ENCODE measurements at regions not wholly inside any gene's neighbourhood (a gene's known extent, or its start where the extent isn't known, plus 50 kb on each side); places are given as distances from the start of the nearest gene placed in this dataset.

DNA sequence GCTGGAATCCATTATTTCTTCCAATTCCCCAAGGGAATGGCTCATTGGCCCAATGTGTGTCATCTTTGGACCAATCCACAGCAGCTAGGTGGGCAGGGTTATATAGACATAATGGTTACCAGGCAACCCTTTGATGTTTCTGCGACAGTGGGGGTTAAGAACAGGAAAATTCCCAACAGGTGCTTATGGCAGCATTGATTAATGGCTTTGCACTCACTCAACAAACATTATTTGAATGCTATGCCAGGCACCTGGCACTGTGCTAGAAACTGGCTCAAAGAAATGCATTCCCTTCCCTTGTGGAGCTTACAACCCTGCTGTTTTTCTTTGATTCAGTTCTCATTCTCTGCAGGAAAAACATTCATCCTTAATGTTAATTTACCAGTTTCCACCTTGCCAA, 1221.0 kb downstream of the AACS start:
- TF ChIP-seq POLR2A (IDR thresholded peaks at IDR 0.05) (no peak), POLR2AphosphoS5 (IDR thresholded peaks at IDR 0.05) (no peak)
- TF ChIP-seq, protein P1, sequence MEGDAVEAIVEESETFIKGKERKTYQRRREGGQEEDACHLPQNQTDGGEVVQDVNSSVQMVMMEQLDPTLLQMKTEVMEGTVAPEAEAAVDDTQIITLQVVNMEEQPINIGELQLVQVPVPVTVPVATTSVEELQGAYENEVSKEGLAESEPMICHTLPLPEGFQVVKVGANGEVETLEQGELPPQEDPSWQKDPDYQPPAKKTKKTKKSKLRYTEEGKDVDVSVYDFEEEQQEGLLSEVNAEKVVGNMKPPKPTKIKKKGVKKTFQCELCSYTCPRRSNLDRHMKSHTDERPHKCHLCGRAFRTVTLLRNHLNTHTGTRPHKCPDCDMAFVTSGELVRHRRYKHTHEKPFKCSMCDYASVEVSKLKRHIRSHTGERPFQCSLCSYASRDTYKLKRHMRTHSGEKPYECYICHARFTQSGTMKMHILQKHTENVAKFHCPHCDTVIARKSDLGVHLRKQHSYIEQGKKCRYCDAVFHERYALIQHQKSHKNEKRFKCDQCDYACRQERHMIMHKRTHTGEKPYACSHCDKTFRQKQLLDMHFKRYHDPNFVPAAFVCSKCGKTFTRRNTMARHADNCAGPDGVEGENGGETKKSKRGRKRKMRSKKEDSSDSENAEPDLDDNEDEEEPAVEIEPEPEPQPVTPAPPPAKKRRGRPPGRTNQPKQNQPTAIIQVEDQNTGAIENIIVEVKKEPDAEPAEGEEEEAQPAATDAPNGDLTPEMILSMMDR (IDR thresholded peaks at IDR 0.05): no peak

Measured in stomach (tissue), 4 donors.